CD14-positive monocyte (primary cell): ENCODE measurements at regions not wholly inside any gene's neighbourhood (a gene's known extent, or its start where the extent isn't known, plus 50 kb on each side); places are given as distances from the start of the nearest gene placed in this dataset.

Experiments used
- DNase-seq, 3 donors: peaks; one replicate each; pipeline ENCODE4 v3.0.0-alpha.2; 2011 to 2022
- H2AFZ ChIP-seq: 2 replicates; pipeline ENCODE4 v1.6.0; 2012; ENCODE audit warnings: mild to moderate bottlenecking, low read depth, low read length, inconsistent platforms; ENCODE audit not compliant: insufficient read depth, poor library complexity, severe bottlenecking
- H3K27ac ChIP-seq, 2 donors: 1 replicate in 1 of 2; 2 replicates in 1 of 2; pipeline ENCODE4 v1.5.1; 2012 to 2013; ENCODE audit warnings: low read length in 2 of 2, control low read depth in 1 of 2, inconsistent platforms in 1 of 2, low read depth in 1 of 2, mild to moderate bottlenecking in 1 of 2
- H3K27me3 ChIP-seq, 2 donors: one replicate each; pipeline versions ENCODE4 v1.6.0 to v1.6.1; 2011 to 2013; ENCODE audit warnings: low read length in 2 of 2; ENCODE audit not compliant: control insufficient read depth in 2 of 2, insufficient read depth in 2 of 2
- H3K36me3 ChIP-seq, 2 donors: replicated peaks in 1 of 2; 1 replicate in 1 of 2; 2 replicates in 1 of 2; pipeline versions ENCODE4 v1.5.1 to v1.6.1; 2012 to 2013; ENCODE audit warnings: low read length in 2 of 2, control low read depth in 1 of 2, inconsistent platforms in 1 of 2, mild to moderate bottlenecking in 1 of 2; ENCODE audit not compliant: insufficient read depth in 2 of 2, control insufficient read depth in 1 of 2
- H3K4me1 ChIP-seq, 2 donors: 1 replicate in 1 of 2; 2 replicates in 1 of 2; pipeline versions ENCODE4 v1.5.1 to v1.6.1; 2012 to 2013; ENCODE audit warnings: low read length in 2 of 2, control low read depth in 1 of 2, inconsistent platforms in 1 of 2, mild to moderate bottlenecking in 1 of 2, moderate library complexity in 1 of 2; ENCODE audit not compliant: insufficient read depth in 2 of 2, control insufficient read depth in 1 of 2
- H3K4me2 ChIP-seq: replicated peaks from 2 replicates; pipeline ENCODE3; 2012; ENCODE audit warnings: low read length, moderate library complexity, mild to moderate bottlenecking; ENCODE audit not compliant: poor library complexity, severe bottlenecking; ENCODE audit errors: extremely low read depth
- H3K4me3 ChIP-seq, 3 experiments: fragments of 200-600 bp in 1 of 3; sonication (generic) in 1 of 3; replicated peaks in 1 of 3; 1 replicate in 2 of 3; 2 replicates in 1 of 3; pipeline ENCODE4 v1.5.1; 2011 to 2013; ENCODE audit warnings: low read length in 3 of 3, mild to moderate bottlenecking in 3 of 3, control low read depth in 2 of 3, low read depth in 2 of 3, inconsistent platforms in 1 of 3, moderate library complexity in 1 of 3
- H3K79me2 ChIP-seq: 2 replicates; pipeline ENCODE4 v1.6.0; 2012; ENCODE audit warnings: mild to moderate bottlenecking, control low read depth, inconsistent platforms, low read length, moderate library complexity; ENCODE audit not compliant: insufficient read depth
- H3K9ac ChIP-seq: 2 replicates; pipeline ENCODE4 v1.6.0; 2017; ENCODE audit warnings: low read length, mild to moderate bottlenecking; ENCODE audit not compliant: insufficient read depth, poor library complexity, severe bottlenecking
- H3K9me3 ChIP-seq, 2 donors: replicated peaks in 1 of 2; 1 replicate in 1 of 2; 2 replicates in 1 of 2; pipeline versions ENCODE4 v1.5.1 to v1.6.1; 2012 to 2013; ENCODE audit warnings: low read length in 2 of 2, control low read depth in 1 of 2; ENCODE audit not compliant: control insufficient read depth in 1 of 2, insufficient read depth in 1 of 2
- H4K20me1 ChIP-seq: 2 replicates; pipeline ENCODE4 v1.6.0; 2012; ENCODE audit warnings: mild to moderate bottlenecking, low read length, control low read depth, moderate library complexity; ENCODE audit not compliant: insufficient read depth
- H3K27ac Mint-ChIP-seq, 7 donors: one replicate each; pipeline ENCODE4 v1.8.0; 2020; ENCODE audit warnings: mild to moderate bottlenecking in 7 of 7, mixed read lengths in 7 of 7, moderate library complexity in 6 of 7, inconsistent platforms in 2 of 7
- H3K27me3 Mint-ChIP-seq, 3 donors: one replicate each; pipeline ENCODE4 v1.8.0; 2021 to 2022; ENCODE audit warnings: low read depth in 3 of 3, mild to moderate bottlenecking in 3 of 3, mixed read lengths in 3 of 3, moderate library complexity in 3 of 3, inconsistent platforms in 1 of 3
- H3K36me3 Mint-ChIP-seq, 2 donors: one replicate each; pipeline ENCODE4 v1.8.0; 2020; ENCODE audit warnings: mixed read lengths in 2 of 2, inconsistent platforms in 1 of 2, mild to moderate bottlenecking in 1 of 2
- H3K4me1 Mint-ChIP-seq: one replicate; pipeline ENCODE4 v1.8.0; 2020; ENCODE audit warnings: mild to moderate bottlenecking, mixed read lengths
- H3K4me3 Mint-ChIP-seq, 2 donors: one replicate each; pipeline ENCODE4 v1.8.0; 2020; ENCODE audit warnings: mild to moderate bottlenecking in 2 of 2, mixed read lengths in 2 of 2, moderate library complexity in 1 of 2
- H3K9me3 Mint-ChIP-seq, 7 donors: one replicate each; pipeline ENCODE4 v1.8.0; 2020 to 2022; ENCODE audit warnings: mixed read lengths in 7 of 7, mild to moderate bottlenecking in 6 of 7, moderate library complexity in 6 of 7, inconsistent platforms in 2 of 7
- WGBS: methylation state at CpG from one replicate; pipeline ENCODE4 v1.1.5; 2013; ENCODE audit warnings: missing lambda C conversion rate; ENCODE audit not compliant: insufficient coverage; 5-methylcytosine and 5-hydroxymethylcytosine counted together
- intact Hi-C, 2 donors: fragments of 100-400 bp; cut with micrococcal nuclease; formaldehyde crosslinking; loops; one replicate each; pipeline versions ENCODE4 v1.15.0 to v1.15.1; 2023
- TF ChIP-seq, protein P1 (sequence below): fragments of 200-600 bp; IDR thresholded peaks from one replicate; pipeline ENCODE4 v1.8.0; 2022; ENCODE audit warnings: antibody characterized with exemption, mild to moderate bottlenecking

DNA sequence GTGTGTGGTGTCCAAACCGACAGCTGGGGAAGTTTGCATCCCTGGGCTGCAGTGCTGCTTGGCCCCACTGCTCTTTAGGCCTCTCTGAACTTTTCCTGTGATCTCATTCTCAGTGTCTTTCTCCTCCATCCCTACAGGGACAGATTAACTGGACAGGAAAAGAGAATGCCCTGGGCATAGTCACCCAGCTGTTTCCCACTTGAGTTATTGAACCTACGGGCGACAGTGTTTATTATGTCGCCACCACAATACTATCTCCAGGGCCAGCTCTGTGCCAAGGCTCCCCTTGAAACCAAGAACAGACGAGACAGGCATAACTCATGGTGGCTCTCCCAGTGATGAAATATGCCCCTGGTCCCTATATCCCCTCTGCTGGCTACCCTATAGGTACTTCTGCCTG, 147.8 kb upstream of the EPHA7 start:
- WGBS = 97% methylated on average over 3 of the region's 5 CpGs
- DNase-seq = no peak
- no peaks in the 10 kb centered on the region for H3K4me1 ChIP-seq
- H3K4me2 ChIP-seq = no peak overlapping the region
- H3K79me2 ChIP-seq = no peaks in the 10 kb centered on the region
- H4K20me1 ChIP-seq = no peaks in the 10 kb centered on the region
- H3K4me3 ChIP-seq = no peak overlapping the region
- no peaks in the 10 kb centered on the region for H3K4me1 Mint-ChIP-seq
- intact Hi-C loops = no loop called here
- no peak overlapping the region for H3K4me3 Mint-ChIP-seq
- H3K9me3 ChIP-seq = no peaks in the 10 kb centered on the region
- H3K27me3 Mint-ChIP-seq = no peaks in the 10 kb centered on the region
- no peak overlapping the region for H2AFZ ChIP-seq
- no peak overlapping the region for H3K9ac ChIP-seq
- H3K27ac Mint-ChIP-seq = no peak overlapping the region
- no peak overlapping the region for H3K27ac ChIP-seq
- H3K36me3 ChIP-seq = no peaks in the 10 kb centered on the region
- peaks cover 0 to 3% (median 0%) of the 10 kb centered on the region in 7 donors for H3K9me3 Mint-ChIP-seq
- no peaks in the 10 kb centered on the region for H3K36me3 Mint-ChIP-seq
- TF ChIP-seq, protein P1, sequence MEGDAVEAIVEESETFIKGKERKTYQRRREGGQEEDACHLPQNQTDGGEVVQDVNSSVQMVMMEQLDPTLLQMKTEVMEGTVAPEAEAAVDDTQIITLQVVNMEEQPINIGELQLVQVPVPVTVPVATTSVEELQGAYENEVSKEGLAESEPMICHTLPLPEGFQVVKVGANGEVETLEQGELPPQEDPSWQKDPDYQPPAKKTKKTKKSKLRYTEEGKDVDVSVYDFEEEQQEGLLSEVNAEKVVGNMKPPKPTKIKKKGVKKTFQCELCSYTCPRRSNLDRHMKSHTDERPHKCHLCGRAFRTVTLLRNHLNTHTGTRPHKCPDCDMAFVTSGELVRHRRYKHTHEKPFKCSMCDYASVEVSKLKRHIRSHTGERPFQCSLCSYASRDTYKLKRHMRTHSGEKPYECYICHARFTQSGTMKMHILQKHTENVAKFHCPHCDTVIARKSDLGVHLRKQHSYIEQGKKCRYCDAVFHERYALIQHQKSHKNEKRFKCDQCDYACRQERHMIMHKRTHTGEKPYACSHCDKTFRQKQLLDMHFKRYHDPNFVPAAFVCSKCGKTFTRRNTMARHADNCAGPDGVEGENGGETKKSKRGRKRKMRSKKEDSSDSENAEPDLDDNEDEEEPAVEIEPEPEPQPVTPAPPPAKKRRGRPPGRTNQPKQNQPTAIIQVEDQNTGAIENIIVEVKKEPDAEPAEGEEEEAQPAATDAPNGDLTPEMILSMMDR = no peak
- H3K27me3 ChIP-seq = no peaks in the 10 kb centered on the region

DNA sequence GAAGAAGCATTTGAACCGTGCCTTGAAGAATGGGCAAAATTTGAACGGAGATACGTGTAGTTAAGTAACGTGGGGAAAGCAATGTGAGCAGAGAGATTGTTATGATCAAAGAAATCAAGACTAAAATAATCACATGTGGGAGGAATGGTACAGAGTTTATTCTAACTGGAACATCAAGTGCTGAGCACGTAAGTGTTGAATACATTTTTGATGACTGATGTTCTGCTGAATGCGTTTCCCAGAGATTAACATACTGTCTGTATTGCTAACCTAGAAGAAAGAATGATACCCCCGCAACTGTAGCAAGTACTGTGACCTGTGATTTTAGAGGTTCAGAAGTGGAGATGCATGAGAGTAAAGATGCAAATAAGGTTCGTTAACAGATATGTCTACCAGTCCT, 146.9 kb upstream of the EPHA7 start:
- Mint-ChIP-seq H3K4me1 (no peaks in the 10 kb centered on the region), H3K27ac (no peak overlapping the region), H3K36me3 (no peaks in the 10 kb centered on the region), H3K9me3 (peaks cover 0 to 3% (median 0%) of the 10 kb centered on the region in 7 donors), H3K27me3 (peaks cover 0 to 1% (median 0%) of the 10 kb centered on the region in 3 donors), H3K4me3 (no peak overlapping the region)
- no peak for DNase-seq
- H3K79me2 ChIP-seq = no peaks in the 10 kb centered on the region
- H3K27me3 ChIP-seq = no peaks in the 10 kb centered on the region
- no peak overlapping the region for H2AFZ ChIP-seq
- intact Hi-C loops = no loop called here
- no peak overlapping the region for H3K4me2 ChIP-seq
- H3K9me3 ChIP-seq = no peaks in the 10 kb centered on the region
- 80% methylated on average over 1 of the region's 8 CpGs for WGBS
- TF ChIP-seq, protein P1 = no peak
- no peak overlapping the region for H3K4me3 ChIP-seq
- no peaks in the 10 kb centered on the region for H3K4me1 ChIP-seq
- no peaks in the 10 kb centered on the region for H4K20me1 ChIP-seq
- H3K9ac ChIP-seq = no peak overlapping the region
- H3K36me3 ChIP-seq = no peaks in the 10 kb centered on the region
- no peak overlapping the region for H3K27ac ChIP-seq
